ENCODE measurements at regions not wholly inside any gene's neighbourhood (a gene's known extent, or its start where the extent isn't known, plus 50 kb on each side); places are given as distances from the start of the nearest gene placed in this dataset.
"Not testable (repeated sequence)": the region's sequence is repeated elsewhere in the genome, so short reads cannot be mapped to it uniquely, and the experiment has no call there.

- Histone ChIP-seq H3K27ac (no peak overlapping the region), H3K4me3 (no peak overlapping the region), H3K4me1 (no peaks in the 10 kb centered on the region), H3K9me3 (no peaks in the 10 kb centered on the region), H3K27me3 (no peaks in the 10 kb centered on the region), H3K36me3 (no peaks in the 10 kb centered on the region)
- TF ChIP-seq POLR2AphosphoS5 (IDR thresholded peaks at IDR 0.05; ENCODE audit: insufficient read depth in 1 of 2, low read depth in 1 of 2) (no peak), CTCF (IDR thresholded peaks at IDR 0.05) (no peak), POLR2A (IDR thresholded peaks at IDR 0.05) (no peak)
- intact Hi-C loops (cut with DNase I): no loop called here
- no peak for DNase-seq (ENCODE audit: extremely low spot score in 2 of 2)
These were observed 197.0 kb upstream of the PKP2 start for GRCh38 chr12:33093534-33093933.

GRCh38 chr12:33087876-33088275, 191.3 kb upstream of the PKP2 start:
- H3K9me3 ChIP-seq; H3K27ac ChIP-seq; H3K27me3 ChIP-seq; H3K4me1 ChIP-seq; H3K36me3 ChIP-seq; H3K4me3 ChIP-seq; intact Hi-C loops (cut with DNase I); DNase-seq (ENCODE audit: extremely low spot score in 2 of 2): not testable (repeated sequence)

- H3K9me3 ChIP-seq; H3K27ac ChIP-seq; DNase-seq (ENCODE audit: extremely low spot score in 2 of 2); H3K4me3 ChIP-seq; H3K36me3 ChIP-seq; H3K4me1 ChIP-seq; H3K27me3 ChIP-seq; intact Hi-C loops (cut with DNase I): not testable (repeated sequence)
These were observed 179.8 kb upstream of the PKP2 start for GRCh38 chr12:33076401-33076800.

- H3K36me3 ChIP-seq; H3K4me3 ChIP-seq; H3K27me3 ChIP-seq; H3K4me1 ChIP-seq; H3K9me3 ChIP-seq; H3K27ac ChIP-seq; intact Hi-C loops (cut with DNase I); DNase-seq (ENCODE audit: extremely low spot score in 2 of 2): not testable (repeated sequence)
These were observed 178.7 kb upstream of the PKP2 start for GRCh38 chr12:33075130-33075766.

- no peak overlapping the region for H3K4me3 ChIP-seq
- H3K9me3 ChIP-seq: no peaks in the 10 kb centered on the region
- no peak for DNase-seq (ENCODE audit: extremely low spot score in 2 of 2)
- no peaks in the 10 kb centered on the region for H3K4me1 ChIP-seq
- no peak overlapping the region for H3K27ac ChIP-seq
- no peaks in the 10 kb centered on the region for H3K36me3 ChIP-seq
- no peaks in the 10 kb centered on the region for H3K27me3 ChIP-seq
- TF ChIP-seq POLR2AphosphoS5 (IDR thresholded peaks at IDR 0.05; ENCODE audit: insufficient read depth in 1 of 2, low read depth in 1 of 2) (no peak), POLR2A (IDR thresholded peaks at IDR 0.05) (no peak), CTCF (IDR thresholded peaks at IDR 0.05) (no peak)
- intact Hi-C loops (cut with DNase I): no loop called here
These were observed 165.3 kb upstream of the PKP2 start for GRCh38 chr12:33061844-33062243.

GRCh38 chr12:33054371-33054770, 157.8 kb upstream of the PKP2 start:
- Histone ChIP-seq H3K4me3 (no peak overlapping the region), H3K27me3 (no peaks in the 10 kb centered on the region), H3K36me3 (no peaks in the 10 kb centered on the region), H3K4me1 (no peaks in the 10 kb centered on the region), H3K27ac (no peak overlapping the region), H3K9me3 (no peaks in the 10 kb centered on the region)
- intact Hi-C loops (cut with DNase I): no loop called here
- TF ChIP-seq POLR2A (IDR thresholded peaks at IDR 0.05) (no peak), POLR2AphosphoS5 (IDR thresholded peaks at IDR 0.05; ENCODE audit: insufficient read depth in 1 of 2, low read depth in 1 of 2) (no peak), CTCF (IDR thresholded peaks at IDR 0.05) (no peak)
- no peak for DNase-seq (ENCODE audit: extremely low spot score in 2 of 2)
